ENCODE measurements at regions not wholly inside any gene's neighbourhood (a gene's known extent, or its start where the extent isn't known, plus 50 kb on each side); places are given as distances from the start of the nearest gene placed in this dataset.

GRCh38 chr7:67655168-67655567, 658.5 kb downstream of the TYW1 start:
- TF ChIP-seq, protein P1, sequence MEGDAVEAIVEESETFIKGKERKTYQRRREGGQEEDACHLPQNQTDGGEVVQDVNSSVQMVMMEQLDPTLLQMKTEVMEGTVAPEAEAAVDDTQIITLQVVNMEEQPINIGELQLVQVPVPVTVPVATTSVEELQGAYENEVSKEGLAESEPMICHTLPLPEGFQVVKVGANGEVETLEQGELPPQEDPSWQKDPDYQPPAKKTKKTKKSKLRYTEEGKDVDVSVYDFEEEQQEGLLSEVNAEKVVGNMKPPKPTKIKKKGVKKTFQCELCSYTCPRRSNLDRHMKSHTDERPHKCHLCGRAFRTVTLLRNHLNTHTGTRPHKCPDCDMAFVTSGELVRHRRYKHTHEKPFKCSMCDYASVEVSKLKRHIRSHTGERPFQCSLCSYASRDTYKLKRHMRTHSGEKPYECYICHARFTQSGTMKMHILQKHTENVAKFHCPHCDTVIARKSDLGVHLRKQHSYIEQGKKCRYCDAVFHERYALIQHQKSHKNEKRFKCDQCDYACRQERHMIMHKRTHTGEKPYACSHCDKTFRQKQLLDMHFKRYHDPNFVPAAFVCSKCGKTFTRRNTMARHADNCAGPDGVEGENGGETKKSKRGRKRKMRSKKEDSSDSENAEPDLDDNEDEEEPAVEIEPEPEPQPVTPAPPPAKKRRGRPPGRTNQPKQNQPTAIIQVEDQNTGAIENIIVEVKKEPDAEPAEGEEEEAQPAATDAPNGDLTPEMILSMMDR (IDR thresholded peaks at IDR 0.05; ENCODE audit: low read depth, low read length, missing input control), result no peak
- TF ChIP-seq HNF4G (IDR thresholded peaks at IDR 0.05), result no peak
- TF ChIP-seq REST (IDR thresholded peaks at IDR 0.05), result no peak
- TF ChIP-seq, protein P2, sequence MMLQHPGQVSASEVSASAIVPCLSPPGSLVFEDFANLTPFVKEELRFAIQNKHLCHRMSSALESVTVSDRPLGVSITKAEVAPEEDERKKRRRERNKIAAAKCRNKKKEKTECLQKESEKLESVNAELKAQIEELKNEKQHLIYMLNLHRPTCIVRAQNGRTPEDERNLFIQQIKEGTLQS (IDR thresholded peaks at IDR 0.05), result no peak
- no peak for TF ChIP-seq ZBTB33 (IDR thresholded peaks at IDR 0.05)
- no peak for TF ChIP-seq RXRA (IDR thresholded peaks at IDR 0.05)
- TF ChIP-seq FOXA2 (IDR thresholded peaks at IDR 0.05), result no peak
- no peak for TF ChIP-seq HNF4A (conservative IDR thresholded peaks at IDR 0.05)
